ENCODE measurements at regions not wholly inside any gene's neighbourhood (a gene's known extent, or its start where the extent isn't known, plus 50 kb on each side); places are given as distances from the start of the nearest gene placed in this dataset.

- no peak overlapping the region for H3T11ph ChIP-seq (ENCODE audit: low read length)
- DNase-seq = no peak
Measured at GRCh38 chr18:22337833-22338232, 79.9 kb downstream of the CTAGE1 start.

More at GRCh38 chr18:22337833-22338232, 79.9 kb downstream of the CTAGE1 start:
- Histone ChIP-seq H2BK15ac (ENCODE audit: low read depth, low read length) (no peak overlapping the region), H3K14ac (ENCODE audit: insufficient read depth, low read length) (no peak overlapping the region), H4K91ac (ENCODE audit: insufficient read length, low read depth, low read length) (no peak overlapping the region), H4K20me1 (ENCODE audit: control insufficient read depth, insufficient read depth, insufficient read length) (no peaks in the 10 kb centered on the region), H2BK20ac (ENCODE audit: low read depth, low read length, poor library complexity, severe bottlenecking) (no peak overlapping the region), H4K8ac (replicated peaks; ENCODE audit: insufficient read length, low read depth, low read length) (no peak overlapping the region), H3K27me3 (ENCODE audit: insufficient read depth, low read length) (no peaks in the 10 kb centered on the region), H3K79me2 (ENCODE audit: insufficient read depth, low read length) (no peaks in the 10 kb centered on the region), H2BK12ac (ENCODE audit: insufficient read length, low read depth, low read length) (no peak overlapping the region), H2AFZ (ENCODE audit: low read length) (no peak overlapping the region), H2BK120ac (ENCODE audit: low read depth, low read length, poor library complexity, severe bottlenecking) (no peak overlapping the region), H3K4me2 (ENCODE audit: insufficient read depth, insufficient read length, low read length) (no peak overlapping the region), H2AK5ac (ENCODE audit: insufficient read length, low read length) (no peak overlapping the region), H3K4me1 (ENCODE audit: insufficient read depth, low read length) (no peaks in the 10 kb centered on the region), H3K27ac (ENCODE audit: insufficient read length, low read depth, low read length) (no peak overlapping the region), H3K4ac (ENCODE audit: low read depth, low read length) (no peak overlapping the region), H3K56ac (ENCODE audit: insufficient read length, low read depth, low read length) (no peak overlapping the region), H3K79me1 (ENCODE audit: insufficient read depth, low read depth, low read length, poor library complexity, severe bottlenecking) (no peaks in the 10 kb centered on the region), H2BK5ac (ENCODE audit: insufficient read length, low read length) (no peak overlapping the region), H3K9ac (ENCODE audit: extremely low read depth, insufficient read length, low read length) (no peak overlapping the region), H3K23me2 (ENCODE audit: insufficient read length, low read depth, low read length, poor library complexity, severe bottlenecking) (no peaks in the 10 kb centered on the region), H4K5ac (ENCODE audit: insufficient read length, low read depth, low read length) (no peak overlapping the region), H3K18ac (ENCODE audit: insufficient read length, low read depth, low read length) (no peak overlapping the region), H3K23ac (ENCODE audit: insufficient read length, low read depth, low read length) (no peak overlapping the region), H3K9me3 (ENCODE audit: control insufficient read depth, low read depth, low read length) (no peaks in the 10 kb centered on the region)
- H3K36me3 Mint-ChIP-seq (ENCODE audit: insufficient read depth in 1 of 3, low read depth in 3 of 3) = no peaks in the 10 kb centered on the region
- H3K4me1 Mint-ChIP-seq = no peaks in the 10 kb centered on the region
- peaks cover 72% of the 10 kb centered on the region for H3K27me3 Mint-ChIP-seq (ENCODE audit: low read depth)
- no peak overlapping the region for H3K4me3 Mint-ChIP-seq
- TF ChIP-seq CTCF (conservative IDR thresholded peaks at IDR 0.05) = no peak
- H3K9me3 Mint-ChIP-seq = no peaks in the 10 kb centered on the region; a peak in 1 of 5 replicates
- no peak overlapping the region for H3K27ac Mint-ChIP-seq
